ENCODE measurements at regions not wholly inside any gene's neighbourhood (a gene's known extent, or its start where the extent isn't known, plus 50 kb on each side); places are given as distances from the start of the nearest gene placed in this dataset.

DNA sequence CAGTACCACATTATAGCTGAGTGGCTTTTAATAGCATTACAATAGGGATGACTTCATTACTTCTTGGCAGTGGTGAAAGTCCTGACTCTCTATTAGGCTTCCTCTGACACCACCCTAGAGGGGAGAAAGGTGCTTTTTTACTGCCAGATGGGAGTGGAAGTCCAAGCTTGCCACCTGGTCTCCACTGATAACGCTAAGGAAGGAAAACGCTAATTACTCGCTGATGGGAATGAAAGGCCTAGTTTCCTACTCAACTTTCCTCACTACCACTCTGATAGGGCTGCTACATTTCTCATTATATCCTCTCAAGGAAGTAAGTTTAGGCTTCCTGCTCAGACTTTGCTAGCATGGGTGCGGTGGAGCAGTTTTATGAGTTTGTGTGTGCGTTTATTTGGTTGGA, 62.3 kb upstream of the PAGE3 start:
- peak overlapping the region in 10 of 12 donors; percentile 11 to 85 (median 70) for H3K27ac ChIP-seq

DNA sequence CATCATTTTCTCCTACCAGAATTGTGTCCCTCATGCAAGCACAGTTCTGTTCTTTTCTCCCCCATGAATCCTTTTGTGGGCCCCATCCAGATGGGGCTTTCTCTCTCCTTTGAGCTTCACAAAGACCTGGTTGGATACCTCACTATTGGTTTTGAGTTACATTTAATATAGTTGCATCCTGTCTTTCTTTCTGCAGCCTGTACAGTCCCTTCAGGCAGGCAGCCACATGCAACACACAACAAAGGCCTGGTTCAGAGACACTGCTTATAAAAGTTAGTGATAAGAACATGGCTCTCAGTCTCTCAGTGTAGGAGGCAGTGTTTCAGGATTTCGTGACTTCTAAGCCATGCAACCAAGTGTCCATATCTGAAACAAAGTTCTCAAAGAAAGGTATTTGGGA, 70.6 kb upstream of the PAGE3 start:
- DNase-seq = no peak
- peaks cover 0 to 6% (median 0%) of the 10 kb centered on the region in 9 donors for H3K27me3 ChIP-seq
- H3K36me3 ChIP-seq = no peaks in the 10 kb centered on the region
- H3K27ac ChIP-seq = no peak overlapping the region
- no peak for ATAC-seq
- H3K9me3 ChIP-seq = no peaks in the 10 kb centered on the region
- no peak overlapping the region for H3K4me3 ChIP-seq
- 32 to 70% (median 53%) methylated on average over 1 of the region's 1 CpG for WGBS, 4 donors
- intact Hi-C loops (cut with DNase I) = loop anchor here in 2 of 10 donors (10.0 kb wide), 1 partner anchor 200 kb away; no protein-coding TSS in a partner anchor
- H3K4me1 ChIP-seq = no peaks in the 10 kb centered on the region
- TF ChIP-seq POLR2A (IDR thresholded peaks at IDR 0.05) = no peak
- TF ChIP-seq, protein P1, sequence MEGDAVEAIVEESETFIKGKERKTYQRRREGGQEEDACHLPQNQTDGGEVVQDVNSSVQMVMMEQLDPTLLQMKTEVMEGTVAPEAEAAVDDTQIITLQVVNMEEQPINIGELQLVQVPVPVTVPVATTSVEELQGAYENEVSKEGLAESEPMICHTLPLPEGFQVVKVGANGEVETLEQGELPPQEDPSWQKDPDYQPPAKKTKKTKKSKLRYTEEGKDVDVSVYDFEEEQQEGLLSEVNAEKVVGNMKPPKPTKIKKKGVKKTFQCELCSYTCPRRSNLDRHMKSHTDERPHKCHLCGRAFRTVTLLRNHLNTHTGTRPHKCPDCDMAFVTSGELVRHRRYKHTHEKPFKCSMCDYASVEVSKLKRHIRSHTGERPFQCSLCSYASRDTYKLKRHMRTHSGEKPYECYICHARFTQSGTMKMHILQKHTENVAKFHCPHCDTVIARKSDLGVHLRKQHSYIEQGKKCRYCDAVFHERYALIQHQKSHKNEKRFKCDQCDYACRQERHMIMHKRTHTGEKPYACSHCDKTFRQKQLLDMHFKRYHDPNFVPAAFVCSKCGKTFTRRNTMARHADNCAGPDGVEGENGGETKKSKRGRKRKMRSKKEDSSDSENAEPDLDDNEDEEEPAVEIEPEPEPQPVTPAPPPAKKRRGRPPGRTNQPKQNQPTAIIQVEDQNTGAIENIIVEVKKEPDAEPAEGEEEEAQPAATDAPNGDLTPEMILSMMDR (IDR thresholded peaks at IDR 0.05) = no peak

More for the DNA sequence above, 62.3 kb upstream of the PAGE3 start:
- Histone ChIP-seq H3K4me1 (peaks cover 0 to 6% (median 0%) of the 10 kb centered on the region in 12 donors), H3K36me3 (no peaks in the 10 kb centered on the region), H3K9me3 (peaks cover 0 to 14% (median 0%) of the 10 kb centered on the region in 12 donors), H3K4me3 (no peak overlapping the region), H3K27me3 (peaks cover 0 to 11% (median 0%) of the 10 kb centered on the region in 9 donors)
- peak; percentile 71 to 97 (median 83) for ATAC-seq
- intact Hi-C loops (cut with DNase I) = loop anchor here in 1 of 10 donors (10.0 kb wide), 2 partner anchors 162 to 192 kb away; no protein-coding TSS in a partner anchor
- 52 to 71% (median 62%) methylated on average over 5 of the region's 5 CpGs for WGBS, 4 donors
- TF ChIP-seq, protein P1 (IDR thresholded peaks at IDR 0.05) = no peak
- no peak for TF ChIP-seq POLR2A (IDR thresholded peaks at IDR 0.05)
- peak in 3 of 5 donors; percentile 18 to 26 (median 23) for DNase-seq

DNA sequence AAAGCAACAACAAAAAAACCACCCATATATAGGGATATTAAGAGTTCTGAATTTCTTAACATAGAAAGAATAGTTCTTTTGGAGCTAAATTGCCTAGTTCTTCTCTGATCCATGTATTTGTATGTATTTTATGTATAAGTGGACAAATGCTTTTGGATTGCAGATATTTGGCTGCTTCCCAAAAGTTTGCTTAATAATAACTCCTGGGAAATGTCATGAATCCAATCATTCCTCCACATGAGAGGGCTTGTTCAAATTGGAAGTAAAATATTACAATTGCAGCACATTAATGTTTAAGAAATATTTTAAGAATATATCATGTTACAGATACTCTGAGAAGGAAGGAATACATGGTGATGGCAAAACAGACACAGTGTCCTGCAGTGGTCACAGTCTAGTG, 71.5 kb upstream of the PAGE3 start:
- ATAC-seq (no peak), DNase-seq (no peak)
- no peaks in the 10 kb centered on the region for H3K9me3 ChIP-seq
- peaks cover 0 to 13% (median 0%) of the 10 kb centered on the region in 9 donors for H3K27me3 ChIP-seq
- H3K36me3 ChIP-seq = no peaks in the 10 kb centered on the region
- H3K4me1 ChIP-seq = no peaks in the 10 kb centered on the region
- no peak overlapping the region for H3K27ac ChIP-seq
- no peak overlapping the region for H3K4me3 ChIP-seq
- intact Hi-C loops (cut with DNase I) = loop anchor here in 2 of 10 donors (10.0 kb wide), 1 partner anchor 201 kb away; no protein-coding TSS in a partner anchor
- no peak for TF ChIP-seq POLR2A (IDR thresholded peaks at IDR 0.05)
- TF ChIP-seq, protein P1 (IDR thresholded peaks at IDR 0.05) = no peak

DNA sequence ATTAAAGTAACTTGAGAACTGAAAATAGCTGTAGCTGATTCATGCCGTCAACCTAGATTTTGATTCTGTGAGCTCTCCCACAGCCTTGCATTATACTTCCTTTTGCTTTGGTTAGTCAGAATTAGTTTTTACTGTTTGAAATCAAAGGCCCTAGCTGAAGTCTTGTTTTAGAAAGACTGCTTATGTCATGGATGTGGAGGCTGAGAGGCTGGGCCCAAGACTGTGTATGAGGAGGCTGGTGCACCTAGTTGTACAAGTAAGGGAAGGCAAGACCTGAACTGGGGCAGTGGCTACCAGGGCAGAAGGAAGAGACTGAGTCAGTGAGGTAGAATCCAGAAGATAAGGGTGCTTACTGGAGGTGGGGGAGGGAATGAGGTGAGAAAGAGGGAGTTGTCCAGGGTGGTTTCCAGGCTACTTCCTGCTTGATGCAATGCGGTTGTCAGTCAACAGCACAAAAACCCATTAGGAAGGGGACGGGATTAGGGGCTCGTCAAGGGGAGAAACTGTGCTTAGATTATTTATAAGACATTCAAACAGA, 76.2 kb upstream of the PAGE3 start:
- no peak overlapping the region for H3K4me3 ChIP-seq
- DNase-seq (no peak), ATAC-seq (no peak)
- no peaks in the 10 kb centered on the region for H3K4me1 ChIP-seq
- H3K36me3 ChIP-seq = no peaks in the 10 kb centered on the region
- WGBS, 4 donors = 67 to 79% (median 71%) methylated on average over 4 of the region's 4 CpGs
- H3K27ac ChIP-seq = no peak overlapping the region
- intact Hi-C loops (cut with DNase I) = loop anchor here in 4 of 10 donors (5.0 to 10.0 kb wide), 2 partner anchors 179 to 206 kb away; no protein-coding TSS in a partner anchor
- TF ChIP-seq POLR2A (IDR thresholded peaks at IDR 0.05) = no peak
- TF ChIP-seq, protein P1 (IDR thresholded peaks at IDR 0.05) = no peak
- H3K9me3 ChIP-seq = no peaks in the 10 kb centered on the region
- H3K27me3 ChIP-seq = peaks cover 0 to 14% (median 0%) of the 10 kb centered on the region in 9 donors

Measured in heart left ventricle (tissue), 16 donors.